DOHH2 (cell line): ENCODE measurements at regions not wholly inside any gene's neighbourhood (a gene's known extent, or its start where the extent isn't known, plus 50 kb on each side); places are given as distances from the start of the nearest gene placed in this dataset.

Source experiments
- EZH2phosphoT487 ChIP-seq: fragments of 200-600 bp; sonication (generic); IDR thresholded peaks from 2 replicates; pipeline ENCODE4 v1.6.1; 2017; ENCODE audit warnings: borderline replicate concordance, mild to moderate bottlenecking, antibody characterized with exemption, low read length, moderate library complexity, mixed read lengths
- TF ChIP-seq, protein P1 (sequence below): fragments of 200-600 bp; sonication (generic); IDR thresholded peaks from one replicate; pipeline ENCODE4 v1.5.1; 2014; ENCODE audit warnings: antibody characterized with exemption, mild to moderate bottlenecking, low read depth, low read length; ENCODE audit not compliant: poor library complexity, severe bottlenecking

- TF ChIP-seq, protein P1, sequence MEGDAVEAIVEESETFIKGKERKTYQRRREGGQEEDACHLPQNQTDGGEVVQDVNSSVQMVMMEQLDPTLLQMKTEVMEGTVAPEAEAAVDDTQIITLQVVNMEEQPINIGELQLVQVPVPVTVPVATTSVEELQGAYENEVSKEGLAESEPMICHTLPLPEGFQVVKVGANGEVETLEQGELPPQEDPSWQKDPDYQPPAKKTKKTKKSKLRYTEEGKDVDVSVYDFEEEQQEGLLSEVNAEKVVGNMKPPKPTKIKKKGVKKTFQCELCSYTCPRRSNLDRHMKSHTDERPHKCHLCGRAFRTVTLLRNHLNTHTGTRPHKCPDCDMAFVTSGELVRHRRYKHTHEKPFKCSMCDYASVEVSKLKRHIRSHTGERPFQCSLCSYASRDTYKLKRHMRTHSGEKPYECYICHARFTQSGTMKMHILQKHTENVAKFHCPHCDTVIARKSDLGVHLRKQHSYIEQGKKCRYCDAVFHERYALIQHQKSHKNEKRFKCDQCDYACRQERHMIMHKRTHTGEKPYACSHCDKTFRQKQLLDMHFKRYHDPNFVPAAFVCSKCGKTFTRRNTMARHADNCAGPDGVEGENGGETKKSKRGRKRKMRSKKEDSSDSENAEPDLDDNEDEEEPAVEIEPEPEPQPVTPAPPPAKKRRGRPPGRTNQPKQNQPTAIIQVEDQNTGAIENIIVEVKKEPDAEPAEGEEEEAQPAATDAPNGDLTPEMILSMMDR, result no peak
- TF ChIP-seq EZH2phosphoT487, result no peak
These were observed 268.6 kb downstream of the PTBP2 start for GRCh38 chr1:96990136-96990535.
